PC-9 (cell line): ENCODE measurements at regions not wholly inside any gene's neighbourhood (a gene's known extent, or its start where the extent isn't known, plus 50 kb on each side); places are given as distances from the start of the nearest gene placed in this dataset.

ENCODE experiments used
- BruUV-seq: library from RNA; stranded (reverse); fragments of 400-500 nt; replicated peaks from 2 replicates; lab custom pipeline; 2021; lab: Mats Ljungman, UMichigan
- CTCF ChIA-PET: fragments of 300-600 bp; sonication (Branson Sonifier 250); formaldehyde crosslinking; loops from one replicate; lab custom pipeline; 2022; ENCODE audit warnings: antibody characterized with exemption; lab: Charles Lee
- POLR2A ChIA-PET: fragments of 300-600 bp; sonication (Branson Sonifier 250); formaldehyde crosslinking; loops from one replicate; lab custom pipeline; 2022; ENCODE audit warnings: antibody characterized with exemption; ENCODE audit not compliant: unreplicated experiment; lab: Charles Lee
- DNase-seq, 2 experiments: peaks; one replicate each; pipeline versions ENCODE4 v3.0.0 to v3.0.0-alpha.2; 2015 to 2022; ENCODE audit warnings: mixed read lengths in 1 of 2
- H2AFZ ChIP-seq: fragments of 200-600 bp; sonication (generic); 2 replicates; pipeline ENCODE4 v1.8.1; 2017; ENCODE audit warnings: antibody characterized with exemption
- H3F3A ChIP-seq: fragments of 200-600 bp; sonication (generic); 2 replicates; pipeline ENCODE4 v1.8.1; 2017; ENCODE audit warnings: antibody characterized with exemption, mild to moderate bottlenecking, low read depth; ENCODE audit not compliant: insufficient read depth
- H3K27ac ChIP-seq: fragments of 200-600 bp; sonication (generic); 2 replicates; pipeline ENCODE4 v1.6.1; 2016; ENCODE audit warnings: mixed run types
- H3K27me3 ChIP-seq: fragments of 200-600 bp; sonication (generic); 2 replicates; pipeline ENCODE4 v1.6.1; 2016; ENCODE audit warnings: low read depth, mixed run types; ENCODE audit not compliant: insufficient read depth
- H3K36me3 ChIP-seq: fragments of 200-600 bp; sonication (generic); 2 replicates; pipeline ENCODE4 v1.6.1; 2016; ENCODE audit warnings: low read depth, mixed run types
- H3K4me1 ChIP-seq: fragments of 200-600 bp; sonication (generic); replicated peaks from 2 replicates; pipeline ENCODE4 v1.6.1; 2016; ENCODE audit warnings: mixed run types; ENCODE audit not compliant: insufficient read depth
- H3K4me2 ChIP-seq: fragments of 200-600 bp; sonication (generic); 2 replicates; pipeline ENCODE4 v1.6.1; 2017; ENCODE audit warnings: mixed run types
- H3K4me3 ChIP-seq: fragments of 200-600 bp; sonication (generic); 2 replicates; pipeline ENCODE4 v1.6.1; 2016; ENCODE audit warnings: mixed run types
- H3K79me2 ChIP-seq: fragments of 200-600 bp; sonication (generic); 2 replicates; pipeline ENCODE4 v1.6.1; 2017; ENCODE audit warnings: low read depth, mixed run types
- H3K9me2 ChIP-seq: fragments of 200-600 bp; sonication (generic); 2 replicates; pipeline ENCODE4 v1.8.1; 2017; ENCODE audit warnings: mild to moderate bottlenecking; ENCODE audit not compliant: insufficient read depth
- H3K9me3 ChIP-seq: fragments of 200-600 bp; sonication (generic); 2 replicates; pipeline ENCODE4 v1.8.1; 2016; ENCODE audit warnings: low read depth; ENCODE audit not compliant: insufficient read depth
- H4K20me1 ChIP-seq: fragments of 200-600 bp; sonication (generic); 2 replicates; pipeline ENCODE4 v1.8.1; 2017; ENCODE audit not compliant: insufficient read depth
- EZH2 ChIP-seq: fragments of 200-600 bp; sonication (generic); IDR thresholded peaks from 2 replicates; pipeline ENCODE4 v1.8.0; 2017; ENCODE audit warnings: antibody characterized with exemption, low read depth
- intact Hi-C: fragments of 100-400 bp; cut with micrococcal nuclease; formaldehyde crosslinking; loops from one replicate; pipeline ENCODE4 v1.10.0; 2022; ENCODE audit not compliant: unreplicated experiment
- TF ChIP-seq, protein P1 (sequence below): fragments of 200-600 bp; sonication (generic); conservative IDR thresholded peaks from 2 replicates; pipeline ENCODE4 v1.6.1; 2017; ENCODE audit warnings: mixed run types, antibody characterized with exemption, mild to moderate bottlenecking, moderate library complexity

DNA sequence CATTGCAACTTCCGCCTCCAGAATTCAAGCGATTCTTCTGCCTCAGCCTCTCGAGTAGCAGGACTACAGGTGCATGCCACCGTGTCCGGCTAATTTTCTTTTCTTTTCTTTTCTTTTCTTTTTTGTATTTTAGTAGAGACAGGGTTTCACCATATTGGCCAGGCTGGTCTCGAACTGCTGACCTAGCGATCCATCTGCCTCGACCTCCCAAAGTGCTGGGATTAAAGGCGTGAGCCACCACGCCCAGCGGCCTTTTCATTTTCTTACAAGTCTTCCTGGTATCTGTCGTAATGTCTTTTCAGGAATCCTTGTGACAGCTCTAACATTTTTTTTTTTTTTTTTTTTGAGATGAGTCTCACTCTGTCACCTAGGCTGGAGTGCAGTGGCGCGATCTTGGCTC, 66.4 kb upstream of the EDAR start:
- no peaks in the 10 kb centered on the region for H4K20me1 ChIP-seq
- TF ChIP-seq, protein P1, sequence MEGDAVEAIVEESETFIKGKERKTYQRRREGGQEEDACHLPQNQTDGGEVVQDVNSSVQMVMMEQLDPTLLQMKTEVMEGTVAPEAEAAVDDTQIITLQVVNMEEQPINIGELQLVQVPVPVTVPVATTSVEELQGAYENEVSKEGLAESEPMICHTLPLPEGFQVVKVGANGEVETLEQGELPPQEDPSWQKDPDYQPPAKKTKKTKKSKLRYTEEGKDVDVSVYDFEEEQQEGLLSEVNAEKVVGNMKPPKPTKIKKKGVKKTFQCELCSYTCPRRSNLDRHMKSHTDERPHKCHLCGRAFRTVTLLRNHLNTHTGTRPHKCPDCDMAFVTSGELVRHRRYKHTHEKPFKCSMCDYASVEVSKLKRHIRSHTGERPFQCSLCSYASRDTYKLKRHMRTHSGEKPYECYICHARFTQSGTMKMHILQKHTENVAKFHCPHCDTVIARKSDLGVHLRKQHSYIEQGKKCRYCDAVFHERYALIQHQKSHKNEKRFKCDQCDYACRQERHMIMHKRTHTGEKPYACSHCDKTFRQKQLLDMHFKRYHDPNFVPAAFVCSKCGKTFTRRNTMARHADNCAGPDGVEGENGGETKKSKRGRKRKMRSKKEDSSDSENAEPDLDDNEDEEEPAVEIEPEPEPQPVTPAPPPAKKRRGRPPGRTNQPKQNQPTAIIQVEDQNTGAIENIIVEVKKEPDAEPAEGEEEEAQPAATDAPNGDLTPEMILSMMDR: no peak
- TF ChIP-seq EZH2: no peak
- H3K9me3 ChIP-seq: no peaks in the 10 kb centered on the region
- H3K27me3 ChIP-seq: no peaks in the 10 kb centered on the region; the same call in 1 of the 2 replicates
- no peaks in the 10 kb centered on the region for H3K36me3 ChIP-seq
- ChIA-PET POLR2A (no interaction called here), CTCF (interaction anchor here (0.7 kb wide), 1 partner anchor 1133 kb away, joined by 15 read pairs; no protein-coding TSS in a partner anchor)
- no peak overlapping the region for H2AFZ ChIP-seq
- no peak for DNase-seq
- no TSS peak for BruUV-seq
- no peaks in the 10 kb centered on the region for H3F3A ChIP-seq
- no peaks in the 10 kb centered on the region for H3K9me2 ChIP-seq
- H3K4me3 ChIP-seq: no peak overlapping the region
- H3K27ac ChIP-seq: no peak overlapping the region
- intact Hi-C loops: no loop called here
- H3K79me2 ChIP-seq: no peaks in the 10 kb centered on the region
- H3K4me2 ChIP-seq: no peak overlapping the region
- H3K4me1 ChIP-seq: no peaks in the 10 kb centered on the region

DNA sequence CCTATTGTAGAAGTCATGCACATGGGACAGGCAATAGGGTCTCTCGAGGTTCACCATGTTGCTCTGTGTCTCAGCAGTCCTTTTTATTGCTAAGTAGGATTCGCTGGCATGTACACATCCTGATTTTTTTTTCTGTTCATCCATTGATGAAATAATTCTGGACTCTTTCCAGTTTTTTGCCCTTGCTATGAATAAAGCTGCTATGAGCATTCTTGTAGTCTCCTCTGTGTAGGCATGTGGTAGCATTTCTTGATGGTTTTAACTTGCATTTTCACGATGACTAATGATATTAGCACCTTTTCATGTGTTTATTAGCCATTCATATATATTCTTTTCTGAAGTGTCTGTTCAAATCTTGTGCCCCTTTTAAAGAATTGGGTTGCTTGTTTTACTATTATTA, 65.8 kb upstream of the EDAR start:
- intact Hi-C loops: no loop called here

DNA sequence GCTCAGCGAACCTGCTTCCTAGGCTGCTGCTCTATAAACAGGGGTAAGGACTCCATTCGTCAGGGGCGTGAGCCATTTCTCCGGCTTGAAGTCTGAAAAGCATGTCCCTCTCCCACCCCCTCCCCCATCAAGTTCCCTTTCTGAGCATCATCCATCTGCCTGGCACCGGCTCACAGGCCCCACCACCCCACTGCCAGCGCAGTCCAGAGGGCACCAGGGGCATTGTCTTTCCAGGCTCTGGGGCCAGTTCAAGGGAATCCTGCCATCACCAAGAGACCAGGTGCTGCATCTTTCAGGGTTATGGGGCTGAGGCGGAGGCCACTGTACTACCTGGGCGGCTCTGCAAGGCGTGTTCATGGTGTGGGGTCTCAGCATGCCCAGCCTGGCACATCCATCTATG, 64.7 kb upstream of the EDAR start:
- Histone ChIP-seq H3K27ac (no peak overlapping the region), H4K20me1 (no peaks in the 10 kb centered on the region), H3K9me3 (no peaks in the 10 kb centered on the region), H3K27me3 (no peaks in the 10 kb centered on the region; the same call in 1 of the 2 replicates), H3K4me1 (no peaks in the 10 kb centered on the region), H2AFZ (no peak overlapping the region), H3K79me2 (no peaks in the 10 kb centered on the region), H3K4me3 (no peak overlapping the region), H3K4me2 (no peak overlapping the region), H3F3A (no peaks in the 10 kb centered on the region), H3K9me2 (no peaks in the 10 kb centered on the region), H3K36me3 (no peaks in the 10 kb centered on the region)
- BruUV-seq: no TSS peak
- DNase-seq: no peak
- TF ChIP-seq, protein P1: no peak
- ChIA-PET POLR2A (no interaction called here), CTCF (no interaction called here)
- intact Hi-C loops: no loop called here

More for the DNA sequence above, 65.8 kb upstream of the EDAR start:
- Histone ChIP-seq H3K79me2 (no peaks in the 10 kb centered on the region), H3K27ac (no peak overlapping the region), H4K20me1 (no peaks in the 10 kb centered on the region), H3K9me2 (no peaks in the 10 kb centered on the region), H3K9me3 (no peaks in the 10 kb centered on the region), H3K4me2 (no peak overlapping the region), H3F3A (no peaks in the 10 kb centered on the region), H2AFZ (no peak overlapping the region), H3K27me3 (no peaks in the 10 kb centered on the region; the same call in 1 of the 2 replicates), H3K36me3 (no peaks in the 10 kb centered on the region), H3K4me1 (no peaks in the 10 kb centered on the region), H3K4me3 (no peak overlapping the region)
- DNase-seq: no peak
- ChIA-PET POLR2A (no interaction called here), CTCF (no interaction called here)
- TF ChIP-seq EZH2: no peak
- TF ChIP-seq, protein P1: no peak
- BruUV-seq: no TSS peak
